ENCODE measurements at regions not wholly inside any gene's neighbourhood (a gene's known extent, or its start where the extent isn't known, plus 50 kb on each side); places are given as distances from the start of the nearest gene placed in this dataset.

DNA sequence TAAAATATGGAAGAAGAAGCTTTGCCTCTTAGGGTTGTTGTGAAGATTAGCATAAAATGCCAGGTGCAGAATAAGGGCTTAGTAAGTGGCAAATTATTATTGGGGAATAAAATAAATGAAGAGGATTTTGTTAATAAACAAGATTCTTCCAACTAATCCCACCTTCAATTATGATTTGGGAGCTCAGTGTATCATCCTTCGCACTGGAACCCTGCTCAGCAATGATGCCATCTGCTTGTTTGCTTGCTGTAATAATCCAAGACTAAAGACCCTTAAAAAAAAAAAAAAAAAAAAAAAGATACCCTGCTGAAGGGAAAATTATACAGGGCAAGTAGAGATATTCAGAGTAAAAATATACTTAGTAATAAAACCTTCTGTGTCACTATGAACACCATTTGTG is 62.0 kb upstream of the RREB1 start:
- no peak overlapping the region for H3K23ac ChIP-seq (ENCODE audit: low read length)
- H3K4me3 ChIP-seq (ENCODE audit: low read depth, low read length), result no peak overlapping the region
- no peaks in the 10 kb centered on the region for H3K9me3 ChIP-seq (ENCODE audit: insufficient read depth, low read depth, low read length)
- WGBS (ENCODE audit: extremely low coverage, insufficient coverage, insufficient read length), result no CpG with 5 or more reads among the region's 1 CpG
- no peak overlapping the region for H2BK12ac ChIP-seq (ENCODE audit: low read length)
- no peak overlapping the region for H3K14ac ChIP-seq (ENCODE audit: low read length)
- H2AFZ ChIP-seq (ENCODE audit: insufficient read depth, low read length, poor library complexity), result no peak overlapping the region
- no peak overlapping the region for H4K8ac ChIP-seq (ENCODE audit: low read depth, low read length)
- DNase-seq, result no peak
- no peak overlapping the region for H3K18ac ChIP-seq (ENCODE audit: low read length)
- no peak overlapping the region for H2BK120ac ChIP-seq (ENCODE audit: insufficient read depth, low read length, poor library complexity)
- no peak overlapping the region for H4K91ac ChIP-seq (ENCODE audit: low read depth, low read length)
- H3K4me2 ChIP-seq (ENCODE audit: low read length), result no peak overlapping the region
- no peak overlapping the region for H4K12ac ChIP-seq (ENCODE audit: low read depth, low read length)
- peaks cover 4 to 10% of the 10 kb centered on the region in 2 experiments for H3K4me1 ChIP-seq (ENCODE audit: control insufficient read depth in 1 of 2, insufficient read depth in 2 of 2, low read length in 2 of 2)
- H3K9ac ChIP-seq (ENCODE audit: low read length), result no peak overlapping the region
- H3K79me2 ChIP-seq (ENCODE audit: control insufficient read depth, insufficient read depth, low read length, poor library complexity), result no peaks in the 10 kb centered on the region
- no peak overlapping the region for H3K4ac ChIP-seq (ENCODE audit: low read depth, low read length)
- H3K27ac ChIP-seq (ENCODE audit: low read depth, low read length), result no peak overlapping the region
- peaks cover 6% of the 10 kb centered on the region for H3K79me1 ChIP-seq (ENCODE audit: low read length)
- H3K27me3 ChIP-seq (ENCODE audit: insufficient read depth, low read length), result no peaks in the 10 kb centered on the region
- no peaks in the 10 kb centered on the region for H3K36me3 ChIP-seq (ENCODE audit: control insufficient read depth in 1 of 2, insufficient read depth in 2 of 2, low read length in 2 of 2)
- no peak overlapping the region for H2BK5ac ChIP-seq (ENCODE audit: low read depth, low read length, poor library complexity)
- H2AK5ac ChIP-seq (ENCODE audit: low read length), result no peak overlapping the region

DNA sequence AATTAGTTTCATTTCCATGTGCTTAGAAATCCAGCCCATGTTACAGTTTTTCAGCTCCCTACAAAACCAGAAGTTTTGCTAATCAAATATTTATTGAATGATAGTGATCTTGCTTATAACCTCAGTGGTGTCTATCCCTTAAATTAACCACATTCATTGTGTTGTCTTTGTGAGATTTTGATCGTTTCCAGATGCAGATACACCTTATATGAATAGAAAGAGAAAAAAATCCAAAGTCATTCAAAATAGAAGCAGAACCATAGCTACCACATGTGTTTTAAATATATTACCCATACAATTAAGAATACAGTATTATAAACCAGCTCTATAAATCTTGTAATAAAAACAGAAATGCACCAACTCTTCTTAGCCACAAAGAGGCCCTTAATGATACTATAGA is 60.6 kb upstream of the RREB1 start:
- Histone ChIP-seq H3K27ac (ENCODE audit: low read depth, low read length) (no peak overlapping the region), H4K12ac (ENCODE audit: low read depth, low read length) (no peak overlapping the region), H3K18ac (ENCODE audit: low read length) (no peak overlapping the region), H3K4me3 (ENCODE audit: low read depth, low read length) (no peak overlapping the region), H2AFZ (ENCODE audit: insufficient read depth, low read length, poor library complexity) (no peak overlapping the region), H2BK12ac (ENCODE audit: low read length) (no peak overlapping the region), H3K4me2 (ENCODE audit: low read length) (no peak overlapping the region), H3K79me1 (ENCODE audit: low read length) (peaks cover 15% of the 10 kb centered on the region), H3K9me3 (ENCODE audit: insufficient read depth, low read depth, low read length) (no peaks in the 10 kb centered on the region), H3K79me2 (ENCODE audit: control insufficient read depth, insufficient read depth, low read length, poor library complexity) (peaks cover 3% of the 10 kb centered on the region), H3K9ac (ENCODE audit: low read length) (no peak overlapping the region), H3K36me3 (ENCODE audit: control insufficient read depth in 1 of 2, insufficient read depth in 2 of 2, low read length in 2 of 2) (no peaks in the 10 kb centered on the region), H2BK5ac (ENCODE audit: low read depth, low read length, poor library complexity) (no peak overlapping the region), H2AK5ac (ENCODE audit: low read length) (no peak overlapping the region), H3K14ac (ENCODE audit: low read length) (no peak overlapping the region), H3K27me3 (ENCODE audit: insufficient read depth, low read length) (no peaks in the 10 kb centered on the region), H2BK120ac (ENCODE audit: insufficient read depth, low read length, poor library complexity) (no peak overlapping the region), H4K8ac (ENCODE audit: low read depth, low read length) (no peak overlapping the region), H3K4ac (ENCODE audit: low read depth, low read length) (no peak overlapping the region), H3K23ac (ENCODE audit: low read length) (no peak overlapping the region), H4K91ac (ENCODE audit: low read depth, low read length) (no peak overlapping the region), H3K4me1 (ENCODE audit: control insufficient read depth in 1 of 2, insufficient read depth in 2 of 2, low read length in 2 of 2) (peaks cover 4 to 18% of the 10 kb centered on the region in 2 experiments)
- no CpG with 5 or more reads among the region's 1 CpG for WGBS (ENCODE audit: extremely low coverage, insufficient coverage, insufficient read length)
- no peak for DNase-seq

DNA sequence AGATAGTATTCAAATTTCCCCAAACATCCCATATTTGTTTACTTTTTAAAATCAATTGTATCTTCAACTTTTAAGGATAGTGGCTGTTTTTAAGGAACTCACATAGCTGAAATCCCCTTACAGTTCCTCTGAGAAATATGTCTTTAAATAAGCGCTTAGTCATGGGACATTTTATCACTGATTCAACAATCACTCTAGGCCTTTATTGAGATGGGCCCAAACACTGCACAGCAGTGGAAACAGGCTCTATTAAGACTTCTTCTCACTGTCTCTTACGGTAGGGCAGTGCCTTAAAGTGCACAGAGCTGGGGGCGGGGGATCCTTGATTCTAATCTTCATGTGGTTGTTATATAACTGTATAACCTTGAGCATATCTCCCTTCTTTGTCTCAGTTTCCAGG is 59.8 kb upstream of the RREB1 start:
- Histone ChIP-seq H3K4me2 (ENCODE audit: low read length) (no peak overlapping the region), H2AK5ac (ENCODE audit: low read length) (no peak overlapping the region), H2BK12ac (ENCODE audit: low read length) (no peak overlapping the region), H4K12ac (ENCODE audit: low read depth, low read length) (no peak overlapping the region), H2AFZ (ENCODE audit: insufficient read depth, low read length, poor library complexity) (no peak overlapping the region), H3K36me3 (ENCODE audit: control insufficient read depth in 1 of 2, insufficient read depth in 2 of 2, low read length in 2 of 2) (no peaks in the 10 kb centered on the region), H3K9ac (ENCODE audit: low read length) (no peak overlapping the region), H3K4me3 (ENCODE audit: low read depth, low read length) (no peak overlapping the region), H2BK5ac (ENCODE audit: low read depth, low read length, poor library complexity) (no peak overlapping the region), H3K27me3 (ENCODE audit: insufficient read depth, low read length) (no peaks in the 10 kb centered on the region), H3K9me3 (ENCODE audit: insufficient read depth, low read depth, low read length) (no peaks in the 10 kb centered on the region), H3K27ac (ENCODE audit: low read depth, low read length) (no peak overlapping the region), H4K8ac (ENCODE audit: low read depth, low read length) (no peak overlapping the region), H4K91ac (ENCODE audit: low read depth, low read length) (no peak overlapping the region), H3K18ac (ENCODE audit: low read length) (no peak overlapping the region), H3K79me1 (ENCODE audit: low read length) (peaks cover 16% of the 10 kb centered on the region), H2BK120ac (ENCODE audit: insufficient read depth, low read length, poor library complexity) (no peak overlapping the region), H3K23ac (ENCODE audit: low read length) (no peak overlapping the region), H3K4me1 (ENCODE audit: control insufficient read depth in 1 of 2, insufficient read depth in 2 of 2, low read length in 2 of 2) (peaks cover 3 to 16% of the 10 kb centered on the region in 2 experiments), H3K79me2 (ENCODE audit: control insufficient read depth, insufficient read depth, low read length, poor library complexity) (peaks cover 3% of the 10 kb centered on the region), H3K4ac (ENCODE audit: low read depth, low read length) (no peak overlapping the region), H3K14ac (ENCODE audit: low read length) (no peak overlapping the region)
- DNase-seq, result no peak
- WGBS (ENCODE audit: extremely low coverage, insufficient coverage, insufficient read length), result no CpG with 5 or more reads among the region's 3 CpGs

DNA sequence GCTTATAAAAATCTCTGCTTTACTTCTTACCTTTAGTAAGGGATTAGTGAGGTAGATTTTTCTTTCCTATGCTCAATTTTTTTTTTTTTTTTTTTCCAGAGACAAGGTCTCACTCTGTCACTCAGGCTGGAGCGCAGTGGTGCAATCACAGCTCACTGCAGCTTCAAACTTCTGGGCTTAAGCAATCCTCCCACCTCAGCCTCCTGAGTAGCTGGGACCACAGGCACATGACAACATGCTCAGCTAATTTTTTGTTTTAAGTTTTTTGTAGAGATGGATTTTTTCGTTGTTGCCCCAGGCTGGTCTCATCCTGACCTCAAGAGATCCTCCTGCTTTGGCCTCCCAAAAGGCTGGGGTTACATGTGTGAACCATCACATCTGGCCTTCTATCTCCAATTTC is 58.9 kb upstream of the RREB1 start:
- H3K4me1 ChIP-seq (ENCODE audit: control insufficient read depth in 1 of 2, insufficient read depth in 2 of 2, low read length in 2 of 2), result peaks cover 3 to 14% of the 10 kb centered on the region in 2 experiments
- no peak overlapping the region for H4K91ac ChIP-seq (ENCODE audit: low read depth, low read length)
- no peaks in the 10 kb centered on the region for H3K36me3 ChIP-seq (ENCODE audit: control insufficient read depth in 1 of 2, insufficient read depth in 2 of 2, low read length in 2 of 2)
- no peak overlapping the region for H3K4me3 ChIP-seq (ENCODE audit: low read depth, low read length)
- no peaks in the 10 kb centered on the region for H3K9me3 ChIP-seq (ENCODE audit: insufficient read depth, low read depth, low read length)
- peaks cover 3% of the 10 kb centered on the region for H3K79me2 ChIP-seq (ENCODE audit: control insufficient read depth, insufficient read depth, low read length, poor library complexity)
- H3K23ac ChIP-seq (ENCODE audit: low read length), result no peak overlapping the region
- WGBS (ENCODE audit: extremely low coverage, insufficient coverage, insufficient read length), result no CpG with 5 or more reads among the region's 2 CpGs
- no peak overlapping the region for H3K27ac ChIP-seq (ENCODE audit: low read depth, low read length)
- H2AK5ac ChIP-seq (ENCODE audit: low read length), result no peak overlapping the region
- H3K27me3 ChIP-seq (ENCODE audit: insufficient read depth, low read length), result no peaks in the 10 kb centered on the region
- no peak overlapping the region for H3K18ac ChIP-seq (ENCODE audit: low read length)
- H2AFZ ChIP-seq (ENCODE audit: insufficient read depth, low read length, poor library complexity), result no peak overlapping the region
- DNase-seq, result no peak
- no peak overlapping the region for H4K8ac ChIP-seq (ENCODE audit: low read depth, low read length)
- H2BK5ac ChIP-seq (ENCODE audit: low read depth, low read length, poor library complexity), result no peak overlapping the region
- H2BK12ac ChIP-seq (ENCODE audit: low read length), result no peak overlapping the region
- H3K79me1 ChIP-seq (ENCODE audit: low read length), result peaks cover 16% of the 10 kb centered on the region
- no peak overlapping the region for H4K12ac ChIP-seq (ENCODE audit: low read depth, low read length)
- H3K14ac ChIP-seq (ENCODE audit: low read length), result no peak overlapping the region
- H3K4ac ChIP-seq (ENCODE audit: low read depth, low read length), result no peak overlapping the region
- H3K9ac ChIP-seq (ENCODE audit: low read length), result no peak overlapping the region
- H2BK120ac ChIP-seq (ENCODE audit: insufficient read depth, low read length, poor library complexity), result no peak overlapping the region
- H3K4me2 ChIP-seq (ENCODE audit: low read length), result no peak overlapping the region
